ENCODE measurements at regions not wholly inside any gene's neighbourhood (a gene's known extent, or its start where the extent isn't known, plus 50 kb on each side); places are given as distances from the start of the nearest gene placed in this dataset.
"Not testable (repeated sequence)": the region's sequence is repeated elsewhere in the genome, so short reads cannot be mapped to it uniquely, and the experiment has no call there.

DNA sequence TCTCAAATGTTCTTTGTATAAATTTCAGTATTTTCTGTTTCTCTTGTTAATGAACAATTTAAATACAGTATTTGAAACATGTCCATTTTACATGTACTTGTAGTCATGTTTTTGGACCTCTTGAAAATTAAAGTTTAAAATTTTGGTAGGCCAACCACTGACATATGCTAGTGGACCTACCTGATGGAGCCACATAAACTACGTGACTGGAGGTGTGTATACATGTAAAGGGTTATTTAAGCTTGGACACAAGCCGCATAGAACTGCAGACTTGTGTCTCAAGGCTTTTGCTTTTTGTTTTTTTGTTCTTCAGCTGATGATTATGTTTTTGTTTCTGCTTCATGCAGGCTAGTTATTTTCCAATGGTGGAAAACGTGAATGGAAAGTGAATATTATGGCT is 568.5 kb upstream of the MDGA2 start:
- H3K4me3 ChIP-seq (replicated peaks; ENCODE audit: low read depth, low read length) = no peak overlapping the region
- TF ChIP-seq, protein P1, sequence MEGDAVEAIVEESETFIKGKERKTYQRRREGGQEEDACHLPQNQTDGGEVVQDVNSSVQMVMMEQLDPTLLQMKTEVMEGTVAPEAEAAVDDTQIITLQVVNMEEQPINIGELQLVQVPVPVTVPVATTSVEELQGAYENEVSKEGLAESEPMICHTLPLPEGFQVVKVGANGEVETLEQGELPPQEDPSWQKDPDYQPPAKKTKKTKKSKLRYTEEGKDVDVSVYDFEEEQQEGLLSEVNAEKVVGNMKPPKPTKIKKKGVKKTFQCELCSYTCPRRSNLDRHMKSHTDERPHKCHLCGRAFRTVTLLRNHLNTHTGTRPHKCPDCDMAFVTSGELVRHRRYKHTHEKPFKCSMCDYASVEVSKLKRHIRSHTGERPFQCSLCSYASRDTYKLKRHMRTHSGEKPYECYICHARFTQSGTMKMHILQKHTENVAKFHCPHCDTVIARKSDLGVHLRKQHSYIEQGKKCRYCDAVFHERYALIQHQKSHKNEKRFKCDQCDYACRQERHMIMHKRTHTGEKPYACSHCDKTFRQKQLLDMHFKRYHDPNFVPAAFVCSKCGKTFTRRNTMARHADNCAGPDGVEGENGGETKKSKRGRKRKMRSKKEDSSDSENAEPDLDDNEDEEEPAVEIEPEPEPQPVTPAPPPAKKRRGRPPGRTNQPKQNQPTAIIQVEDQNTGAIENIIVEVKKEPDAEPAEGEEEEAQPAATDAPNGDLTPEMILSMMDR (IDR thresholded peaks at IDR 0.05; ENCODE audit: low read depth, low read length, missing control alignments) = no peak
- no peak for DNase-seq (ENCODE audit: extremely low read depth, low read depth)

GRCh38 chr14:48229091-48229490 is 553.7 kb upstream of the MDGA2 start:
- no peak for DNase-seq (ENCODE audit: extremely low read depth, low read depth)
- TF ChIP-seq, protein P1 (IDR thresholded peaks at IDR 0.05; ENCODE audit: low read depth, low read length, missing control alignments) = no peak
- no peak overlapping the region for H3K4me3 ChIP-seq (replicated peaks; ENCODE audit: low read depth, low read length)

DNA sequence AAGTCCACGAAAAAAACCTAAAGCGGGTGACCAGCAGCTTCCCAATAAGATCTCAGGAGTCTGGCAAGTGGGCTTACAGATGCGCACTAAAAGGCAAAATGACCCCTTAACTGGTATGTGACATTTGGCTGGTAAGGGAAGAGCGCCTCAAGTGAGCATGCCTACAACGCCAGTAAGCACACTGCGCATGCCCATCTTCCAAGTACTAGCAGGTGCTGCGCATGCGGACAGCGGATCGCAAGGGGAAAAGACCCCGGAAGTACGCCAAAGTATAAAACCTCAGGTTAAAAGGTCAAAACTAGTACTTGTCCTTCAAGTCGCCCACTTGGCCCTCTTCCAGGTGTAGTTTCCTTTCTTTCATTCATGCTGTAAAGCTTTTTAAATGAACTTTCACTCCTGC is 518.5 kb upstream of the MDGA2 start:
- H3K4me3 ChIP-seq (replicated peaks; ENCODE audit: low read depth, low read length) = no peak overlapping the region
- TF ChIP-seq, protein P1 (IDR thresholded peaks at IDR 0.05; ENCODE audit: low read depth, low read length, missing control alignments) = no peak
- DNase-seq (ENCODE audit: extremely low read depth, low read depth) = no peak

DNA sequence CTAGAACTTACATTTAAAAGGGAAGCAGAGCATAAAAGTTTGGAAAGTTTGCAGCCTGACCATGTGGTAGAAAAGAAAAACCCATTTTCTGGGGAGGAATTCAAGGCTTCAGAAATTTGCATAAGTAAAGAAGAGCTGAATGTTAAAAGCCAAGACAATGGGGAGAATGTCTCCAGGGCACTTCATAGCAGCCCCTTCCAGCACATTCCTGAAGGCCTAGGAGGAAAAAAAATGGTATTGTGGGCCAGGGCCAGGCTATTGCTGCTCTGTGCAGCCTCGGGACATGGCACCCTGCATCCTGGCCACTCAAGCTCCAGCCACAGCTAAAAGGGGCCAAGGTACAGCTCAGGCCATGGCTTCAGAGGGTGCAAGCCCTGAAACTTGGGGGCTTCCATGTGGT is 474.2 kb upstream of the MDGA2 start:
- not testable (repeated sequence) for H3K4me3 ChIP-seq (replicated peaks; ENCODE audit: low read depth, low read length); DNase-seq (ENCODE audit: extremely low read depth, low read depth)

GRCh38 chr14:48140804-48141203 is 465.4 kb upstream of the MDGA2 start:
- TF ChIP-seq, protein P1 (IDR thresholded peaks at IDR 0.05; ENCODE audit: low read depth, low read length, missing control alignments) = no peak
- no peak for DNase-seq (ENCODE audit: extremely low read depth, low read depth)
- H3K4me3 ChIP-seq (replicated peaks; ENCODE audit: low read depth, low read length) = no peak overlapping the region

DNA sequence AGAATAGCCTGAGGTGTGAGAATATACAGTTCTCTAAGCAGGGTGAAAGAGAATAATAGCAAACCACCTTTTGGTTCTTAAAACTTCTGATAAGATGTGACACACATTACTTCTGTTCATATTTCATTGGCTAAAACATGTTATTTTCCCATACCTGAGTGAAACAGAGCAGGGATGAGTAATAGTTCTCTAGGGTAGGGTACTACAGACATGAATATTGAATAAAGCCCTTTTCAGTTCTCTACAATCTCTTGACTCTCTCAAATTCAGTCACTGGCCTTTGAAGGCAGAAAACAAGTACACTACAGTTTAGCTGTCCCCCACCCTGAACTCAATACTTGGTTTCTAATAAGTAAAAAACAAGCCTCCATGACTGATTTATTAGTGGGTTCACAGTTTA is 454.1 kb upstream of the MDGA2 start:
- no peak for DNase-seq (ENCODE audit: extremely low read depth, low read depth)
- TF ChIP-seq, protein P1 (IDR thresholded peaks at IDR 0.05; ENCODE audit: low read depth, low read length, missing control alignments) = no peak
- H3K4me3 ChIP-seq (replicated peaks; ENCODE audit: low read depth, low read length) = no peak overlapping the region

DNA sequence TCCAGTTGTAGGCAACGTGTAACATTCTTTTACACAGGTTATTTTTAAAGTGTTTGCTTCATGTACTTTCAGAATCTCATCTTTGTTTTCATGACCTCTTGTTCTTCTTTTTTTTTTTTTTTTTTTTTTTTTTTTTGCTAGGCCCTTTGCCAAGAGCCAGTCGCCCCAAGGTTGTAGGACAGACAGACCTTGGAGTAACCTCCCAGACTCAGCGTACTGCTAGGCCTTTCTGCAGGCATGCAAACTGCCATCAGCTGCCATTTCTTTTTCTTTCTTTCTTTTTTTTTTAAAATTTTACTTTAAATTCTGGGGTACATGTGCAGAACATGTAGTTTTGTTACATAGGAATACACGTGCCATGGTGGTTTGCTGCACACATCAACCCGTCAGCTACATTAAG is 452.3 kb upstream of the MDGA2 start:
- TF ChIP-seq, protein P1 (IDR thresholded peaks at IDR 0.05; ENCODE audit: low read depth, low read length, missing control alignments) = no peak

More for the DNA sequence above, 452.3 kb upstream of the MDGA2 start:
- no peak for DNase-seq (ENCODE audit: extremely low read depth, low read depth)
- no peak overlapping the region for H3K4me3 ChIP-seq (replicated peaks; ENCODE audit: low read depth, low read length)
